ENCODE measurements at regions not wholly inside any gene's neighbourhood (a gene's known extent, or its start where the extent isn't known, plus 50 kb on each side); places are given as distances from the start of the nearest gene placed in this dataset.

DNA sequence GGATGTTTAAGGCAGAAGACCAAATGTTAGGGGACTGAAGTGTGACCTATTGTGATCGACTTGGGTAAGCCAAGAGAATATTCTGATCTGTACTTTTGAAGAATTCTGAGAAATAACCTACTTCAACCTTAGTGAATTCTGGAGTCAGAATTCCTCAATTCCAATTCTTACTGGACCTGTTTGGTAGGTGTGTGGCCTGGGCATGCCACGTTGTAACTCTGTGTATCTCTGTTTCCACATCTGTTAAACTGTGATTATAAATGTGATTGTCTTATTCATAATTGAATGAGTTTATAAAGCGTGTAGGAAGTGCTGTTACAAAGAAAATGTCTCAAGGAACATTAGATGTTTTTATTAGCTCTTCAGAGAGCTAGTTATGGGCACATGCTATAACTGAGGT, 64.5 kb downstream of the TUSC1 start:
- no peak for DNase-seq (ENCODE audit: low read depth)

DNA sequence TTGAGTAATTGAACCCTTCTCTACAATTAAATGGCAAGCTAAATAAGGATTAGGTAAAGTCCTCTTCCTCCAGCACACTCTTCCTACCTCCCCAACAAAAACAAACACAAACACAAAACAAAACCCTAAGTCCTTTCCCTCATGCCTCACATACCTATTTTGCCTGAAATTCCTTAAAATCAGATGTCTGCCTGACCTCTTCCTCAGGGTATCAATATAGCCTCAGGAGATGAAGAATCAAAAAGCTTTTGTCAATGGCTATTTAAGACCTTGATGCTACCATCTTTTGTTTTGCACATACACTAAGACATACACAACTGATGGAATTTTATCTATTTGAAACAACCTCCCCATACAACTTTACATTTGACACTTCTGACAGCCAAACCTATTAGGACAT, 75.1 kb downstream of the TUSC1 start:
- DNase-seq (ENCODE audit: low read depth): no peak

DNA sequence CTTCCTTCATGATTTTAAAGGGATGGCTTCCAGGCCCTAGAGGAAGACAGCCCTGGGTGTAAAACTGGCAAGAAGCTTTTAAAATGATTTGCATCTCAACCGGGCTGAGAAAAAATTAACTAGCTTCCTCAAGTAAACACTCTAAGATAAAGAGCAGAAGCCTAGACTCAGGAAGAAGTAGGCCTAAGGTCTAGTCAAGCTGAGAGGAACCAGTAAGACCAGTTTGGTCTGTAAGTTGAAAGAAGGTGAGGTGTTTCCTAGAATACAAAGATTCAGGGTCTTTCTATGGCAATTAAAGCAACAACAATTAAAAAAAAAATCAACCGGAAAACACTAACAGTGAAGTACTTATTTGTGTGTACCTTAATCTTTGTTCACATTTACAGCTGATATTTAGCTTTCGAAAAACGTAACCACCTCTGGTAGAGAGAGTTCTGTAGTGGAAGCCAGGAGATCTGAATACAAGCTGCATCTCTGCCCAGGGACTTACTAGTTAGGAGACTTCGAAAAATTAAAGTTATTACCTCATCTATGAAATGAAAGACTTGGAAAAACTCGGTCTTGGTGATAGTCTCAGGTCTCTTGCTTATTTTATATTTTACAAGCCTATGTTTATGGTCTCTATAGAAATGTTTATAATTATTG, 75.7 kb downstream of the TUSC1 start:
- DNase-seq (ENCODE audit: low read depth): no peak

DNA sequence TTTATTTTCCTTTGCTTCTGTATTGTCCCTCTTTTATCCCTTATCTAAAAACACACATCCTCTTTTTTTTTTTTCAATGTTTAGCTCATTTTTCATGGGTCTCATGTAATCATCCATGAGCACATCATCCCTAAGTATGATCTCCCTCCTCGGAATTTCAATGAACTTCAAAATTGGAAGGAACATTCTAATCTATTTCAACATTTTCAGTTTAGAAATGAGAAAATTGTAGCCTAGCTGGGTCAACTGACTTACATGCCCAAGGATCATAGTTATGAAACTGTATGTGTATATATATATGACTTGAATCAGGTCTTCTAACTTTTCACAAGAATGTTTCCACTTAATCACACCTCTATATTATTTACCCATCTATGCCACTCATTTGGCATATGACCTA, 77.7 kb downstream of the TUSC1 start:
- DNase-seq (ENCODE audit: low read depth): no peak

DNA sequence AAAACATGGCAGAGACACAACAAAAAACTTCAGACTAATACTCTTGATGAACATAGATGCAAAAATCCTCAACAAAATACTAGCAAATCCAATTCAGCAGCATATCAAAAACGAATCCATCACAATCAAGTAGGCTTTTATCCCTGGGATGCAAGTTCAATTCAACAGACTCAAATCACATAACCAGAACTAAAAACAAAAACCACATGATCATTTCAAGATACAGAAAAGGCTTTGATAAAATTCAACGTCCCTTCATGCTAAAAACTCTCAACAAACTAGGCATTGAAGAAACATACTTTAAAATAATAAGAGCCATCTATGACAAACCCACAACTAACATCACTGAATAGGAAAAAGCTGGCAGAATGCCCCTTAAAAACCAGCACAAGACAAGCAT, 93.6 kb downstream of the TUSC1 start:
- DNase-seq (ENCODE audit: low read depth): no peak

DNA sequence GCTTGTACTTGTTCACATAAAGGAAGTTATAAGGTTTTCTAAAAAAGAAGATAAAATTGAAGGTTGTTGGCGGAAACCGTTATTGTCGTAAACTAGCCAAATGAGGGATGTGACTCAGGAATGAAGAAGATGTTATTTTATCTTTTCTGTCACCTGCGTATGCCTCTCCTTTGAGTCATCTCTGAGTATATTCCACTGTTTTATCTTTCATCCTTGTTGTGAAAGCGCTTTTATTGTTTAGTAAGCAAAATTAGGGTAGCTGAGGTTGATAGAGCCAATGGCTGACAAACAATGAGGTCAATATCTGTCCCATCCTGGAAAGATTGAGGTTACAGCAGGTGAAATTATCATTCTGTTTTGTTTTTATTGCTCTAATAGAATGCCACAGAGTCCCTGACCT, 105.0 kb downstream of the TUSC1 start:
- DNase-seq (ENCODE audit: low read depth): no peak

DNA sequence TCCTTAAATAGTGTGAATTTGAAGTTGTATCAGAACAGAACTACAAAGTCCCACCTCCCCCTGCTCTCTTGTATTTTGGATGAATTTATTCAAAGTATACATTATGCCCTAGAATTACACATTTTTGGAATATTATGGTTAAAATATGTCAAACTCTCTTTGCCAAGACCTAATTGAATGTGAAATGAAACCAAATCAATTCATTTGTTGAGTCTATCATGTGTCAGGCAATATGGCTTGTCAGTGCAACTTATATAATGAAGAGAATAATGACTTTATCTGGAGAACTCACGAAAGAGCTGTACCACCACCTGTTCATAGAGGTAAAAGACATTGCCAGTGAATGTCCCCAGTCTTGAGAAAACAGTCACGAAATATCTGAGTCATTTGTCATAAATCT, 106.8 kb downstream of the TUSC1 start:
- no peak for DNase-seq (ENCODE audit: low read depth)

DNA sequence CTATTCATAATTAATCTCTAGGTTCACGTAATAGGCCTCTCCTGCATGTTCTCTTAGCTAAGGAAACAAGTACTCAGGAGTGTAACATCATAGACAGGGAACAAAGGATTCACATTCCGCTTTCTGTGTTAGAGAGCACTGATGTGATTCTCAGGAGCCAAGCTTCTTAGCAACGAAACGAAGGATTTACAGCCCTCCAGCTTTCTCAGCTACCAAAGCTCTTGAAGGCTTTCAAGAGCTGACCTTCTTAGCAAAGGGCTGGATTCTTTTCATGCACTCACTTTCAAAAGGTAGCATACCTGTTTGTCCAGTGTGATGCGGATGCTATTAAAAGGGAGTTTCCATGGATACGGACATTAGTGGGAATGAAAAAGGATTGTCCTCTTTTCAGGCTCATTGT, 107.4 kb downstream of the TUSC1 start:
- no peak for DNase-seq (ENCODE audit: low read depth)

DNA sequence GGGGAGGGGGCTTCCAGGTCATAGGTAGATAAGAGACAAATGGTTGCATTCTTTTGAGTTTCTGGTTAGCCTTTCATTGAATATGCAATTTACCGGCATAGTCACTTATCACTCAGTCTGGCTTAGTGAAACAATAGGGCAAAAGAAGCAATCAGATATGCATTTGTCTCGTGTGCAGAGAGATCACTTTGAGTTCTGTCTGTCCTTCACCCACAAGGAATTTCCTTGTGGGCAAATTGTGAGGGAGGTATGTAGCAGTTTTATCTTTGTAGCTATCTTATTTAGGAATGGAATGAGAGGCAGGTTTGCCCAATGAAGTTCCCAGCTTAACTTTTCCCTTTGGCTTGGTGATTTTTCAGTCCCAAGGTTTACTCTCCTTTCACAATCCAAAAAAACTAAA, 116.1 kb downstream of the TUSC1 start:
- no peak for DNase-seq (ENCODE audit: low read depth)

DNA sequence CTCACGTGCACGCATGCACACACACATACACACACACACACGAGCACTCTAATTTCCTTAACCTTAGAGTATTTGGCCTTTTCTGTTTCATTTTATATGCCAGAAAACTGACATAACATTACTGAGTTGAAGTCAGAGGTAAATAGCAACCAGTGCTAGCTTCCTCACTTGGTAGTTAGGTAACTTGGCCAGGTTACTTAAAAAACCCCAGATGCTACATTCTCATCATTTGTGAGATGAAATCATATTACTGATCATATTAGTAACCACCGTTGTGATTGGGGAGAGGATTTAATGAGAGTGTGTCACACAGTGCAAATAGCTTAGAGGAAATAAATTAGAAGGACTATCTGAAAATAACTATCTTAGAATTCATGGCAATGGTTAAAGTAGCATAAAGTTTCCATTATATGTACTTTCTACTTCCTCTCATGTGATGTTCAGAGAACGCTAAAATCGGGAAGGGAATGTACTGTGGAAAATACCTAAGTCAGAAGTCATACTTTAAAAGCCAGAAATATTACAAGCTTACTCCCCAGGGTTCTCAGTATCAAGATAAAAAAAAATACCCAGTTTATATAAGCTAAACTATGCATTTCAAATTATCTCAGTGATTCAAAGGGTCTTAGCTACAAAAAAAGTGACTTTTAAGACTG, 120.5 kb downstream of the TUSC1 start:
- DNase-seq (ENCODE audit: low read depth): no peak

DNA sequence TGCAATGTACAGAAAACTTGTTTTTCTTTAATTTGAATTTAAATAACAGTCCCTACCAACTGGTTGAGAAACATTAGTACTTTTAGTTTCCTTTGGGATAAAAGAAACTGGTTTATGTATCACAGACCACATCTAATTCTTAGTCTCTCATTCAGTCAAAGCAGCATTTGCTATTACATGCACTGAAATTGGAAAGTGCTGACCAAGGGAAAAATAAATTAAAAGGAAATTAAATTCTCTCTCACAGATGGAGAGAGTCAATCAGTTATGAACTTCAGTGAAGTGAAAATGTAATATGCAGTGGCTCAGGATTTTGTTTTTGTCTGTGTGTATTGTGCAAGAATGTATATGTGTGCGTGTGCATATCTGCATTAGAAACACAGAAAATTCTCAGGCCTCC, 121.7 kb downstream of the TUSC1 start:
- no peak for DNase-seq (ENCODE audit: low read depth)

DNA sequence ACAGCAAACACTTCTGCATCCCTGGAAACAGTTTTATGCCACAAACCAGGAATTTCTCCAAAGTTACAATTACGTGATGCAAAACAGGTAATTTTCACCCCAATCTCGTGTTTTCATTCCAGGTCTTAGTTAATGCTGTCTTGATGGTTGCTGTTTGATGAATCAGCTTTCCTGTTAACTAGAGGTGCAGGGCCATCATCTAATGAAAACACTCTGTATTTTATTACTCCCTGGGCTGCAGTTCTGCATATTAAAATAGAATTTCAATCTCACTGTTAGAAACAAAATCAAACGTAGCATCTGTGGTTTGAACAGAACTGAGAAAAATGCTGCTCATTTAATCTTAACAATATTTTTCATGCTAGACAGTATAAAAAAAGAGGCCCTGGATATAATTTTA, 129.4 kb downstream of the TUSC1 start:
- no peak for DNase-seq (ENCODE audit: low read depth)

DNA sequence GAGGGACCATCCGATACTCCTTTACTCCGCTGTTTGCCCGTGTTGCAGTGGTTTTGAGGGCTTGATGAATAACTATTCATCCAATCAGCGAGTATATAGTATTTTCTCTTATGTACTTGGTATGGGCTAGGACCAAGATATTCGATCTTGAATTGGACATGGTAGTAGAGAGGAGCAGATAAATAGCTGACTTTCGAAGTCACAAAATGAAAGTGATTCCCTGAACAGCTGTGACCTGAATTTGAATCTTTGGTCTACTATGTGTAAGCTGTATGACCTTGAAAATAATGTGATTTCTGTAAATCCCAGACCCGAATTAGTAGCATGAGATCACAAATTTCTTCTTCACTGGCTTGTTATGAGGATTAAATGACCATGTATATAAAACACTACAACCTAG, 134.4 kb downstream of the TUSC1 start:
- no peak for DNase-seq (ENCODE audit: low read depth)

DNA sequence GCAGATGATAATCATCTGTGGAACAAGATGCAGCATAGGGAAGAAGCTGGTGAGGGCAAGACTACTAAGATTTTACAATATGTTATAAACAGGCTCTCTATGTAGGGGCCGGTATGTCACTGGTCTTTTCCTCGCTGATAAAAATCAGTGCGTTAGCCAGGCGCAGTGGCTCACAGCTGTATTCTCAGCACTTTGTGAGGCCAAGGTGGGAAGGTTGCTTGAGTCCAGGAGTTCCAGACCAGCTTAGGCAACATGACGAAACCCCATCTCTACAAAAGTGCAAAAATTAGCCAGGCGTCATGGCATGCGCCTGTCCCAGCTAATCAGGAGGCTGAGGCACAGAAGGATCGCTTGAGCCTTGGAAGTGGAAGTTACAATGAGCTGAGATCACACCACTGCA, 135.9 kb downstream of the TUSC1 start:
- DNase-seq (ENCODE audit: low read depth): no peak

DNA sequence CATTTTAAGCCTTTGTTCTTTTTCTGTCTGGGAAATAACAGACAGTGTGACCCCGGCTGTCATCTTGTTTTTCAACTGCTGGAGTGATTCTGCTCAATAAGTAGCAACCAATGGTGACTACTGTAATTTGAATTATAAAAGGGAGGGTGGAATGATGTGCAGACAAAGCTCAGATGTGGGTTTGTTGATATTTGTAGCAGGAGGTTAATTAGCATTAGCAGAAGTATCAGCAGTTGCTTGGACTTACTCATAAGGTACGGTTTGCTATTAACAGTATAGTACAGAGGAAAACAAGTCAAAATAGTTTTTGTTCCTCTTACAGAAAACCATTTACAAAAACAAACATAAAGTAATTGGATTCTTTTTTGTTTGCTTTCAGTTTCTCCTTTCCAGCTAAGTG, 140.4 kb downstream of the TUSC1 start:
- DNase-seq (ENCODE audit: low read depth): no peak

DNA sequence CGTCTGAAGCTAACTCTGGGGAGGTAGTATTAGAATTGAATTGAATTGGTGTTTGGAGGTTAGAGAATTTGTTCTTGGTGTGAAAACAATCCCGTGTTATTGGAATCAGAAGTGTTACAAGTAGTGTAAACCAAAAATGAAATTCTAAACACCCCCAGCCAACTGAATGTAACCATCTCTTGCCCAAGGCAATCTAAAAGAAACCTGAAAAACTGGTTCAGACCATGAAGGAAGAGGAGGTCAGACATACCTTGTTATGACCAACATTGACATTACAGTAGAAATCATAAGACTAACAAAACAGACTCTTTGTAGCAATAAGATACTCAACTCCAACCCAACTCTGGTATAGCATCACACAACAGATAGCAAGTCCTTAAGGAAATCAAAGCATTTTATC, 159.0 kb downstream of the TUSC1 start:
- no peak for DNase-seq (ENCODE audit: low read depth)

DNA sequence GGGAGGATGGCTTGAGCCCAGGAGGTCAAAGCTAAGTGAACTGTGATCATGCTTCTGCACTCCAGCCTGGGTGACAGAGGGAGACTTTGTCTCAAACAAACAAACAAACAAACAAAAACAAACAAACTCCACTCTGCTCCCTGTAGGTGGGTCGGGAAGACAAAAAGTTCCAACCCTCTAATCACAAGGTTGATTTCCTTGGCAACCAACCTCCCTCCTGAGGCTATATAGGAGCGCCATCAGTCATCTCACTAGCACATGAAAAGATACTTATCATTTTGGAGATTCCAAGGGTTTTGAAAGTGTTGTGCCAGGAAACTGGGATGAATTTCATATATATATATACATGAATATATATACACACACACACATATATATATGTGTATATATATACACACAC, 160.5 kb downstream of the TUSC1 start:
- no peak for DNase-seq (ENCODE audit: low read depth)

DNA sequence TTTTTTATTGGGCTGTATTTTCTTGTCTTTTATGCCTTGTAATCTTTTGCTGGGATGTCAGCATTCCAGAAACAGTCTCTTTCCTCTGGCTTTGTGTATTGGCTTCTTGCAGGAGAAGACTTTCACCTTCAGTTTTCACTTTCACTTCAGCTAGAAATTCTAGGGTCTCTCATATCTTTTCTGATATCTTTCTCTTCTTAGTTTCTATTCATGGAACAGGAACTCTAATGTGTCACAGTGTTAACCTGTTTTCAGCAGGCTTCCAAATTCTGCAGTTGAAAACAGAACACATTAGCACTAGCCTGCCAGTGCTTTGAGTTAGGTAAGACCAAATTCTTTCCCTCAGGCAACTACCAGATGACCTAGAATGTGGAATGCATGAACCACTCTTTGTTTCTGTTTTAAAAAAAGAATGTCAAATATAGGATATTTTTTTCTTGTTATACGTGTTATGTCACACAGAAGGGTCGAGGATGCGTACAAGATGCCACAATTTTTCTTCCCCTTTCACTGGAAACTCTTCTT, 164.7 kb downstream of the TUSC1 start:
- no peak for DNase-seq (ENCODE audit: low read depth)

DNA sequence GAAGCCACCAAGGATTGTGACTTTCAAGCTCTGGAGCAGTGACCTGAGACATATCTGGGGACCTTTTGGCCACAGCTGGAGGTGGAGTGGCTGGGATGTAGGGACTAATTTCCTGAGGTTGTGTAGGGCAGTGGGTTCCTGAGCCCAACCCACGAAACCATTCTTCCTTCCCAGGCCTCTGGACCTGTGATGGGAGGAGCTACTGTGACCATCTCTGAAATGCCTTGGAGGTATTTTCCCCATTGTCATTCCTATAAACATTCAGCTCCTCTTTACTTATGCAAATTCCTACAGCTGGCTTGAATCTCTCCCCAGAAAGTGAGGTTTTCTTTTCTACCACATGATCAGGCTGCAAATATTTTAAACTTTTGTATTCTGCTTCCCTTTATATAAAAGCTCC, 172.6 kb downstream of the TUSC1 start:
- DNase-seq (ENCODE audit: low read depth): no peak

DNA sequence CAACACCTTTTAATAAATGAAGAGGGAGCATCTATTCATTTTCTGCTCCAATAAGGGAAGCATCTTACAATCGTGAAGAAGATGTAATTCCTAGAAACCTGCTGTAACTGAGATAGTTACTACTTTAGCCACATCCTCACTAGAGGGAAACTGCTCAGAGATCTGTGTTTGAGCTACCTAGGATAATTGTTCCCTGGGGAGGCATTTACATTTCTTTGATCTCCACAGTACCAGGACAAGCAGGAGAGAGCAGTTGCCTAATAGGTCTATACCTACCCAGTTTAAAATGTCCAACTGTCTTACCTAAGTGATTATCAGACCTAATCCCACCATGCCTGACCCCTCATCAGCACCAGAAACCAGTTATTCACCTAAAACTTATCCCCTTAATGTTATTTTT, 196.9 kb downstream of the TUSC1 start:
- no peak for DNase-seq (ENCODE audit: low read depth)

DNA sequence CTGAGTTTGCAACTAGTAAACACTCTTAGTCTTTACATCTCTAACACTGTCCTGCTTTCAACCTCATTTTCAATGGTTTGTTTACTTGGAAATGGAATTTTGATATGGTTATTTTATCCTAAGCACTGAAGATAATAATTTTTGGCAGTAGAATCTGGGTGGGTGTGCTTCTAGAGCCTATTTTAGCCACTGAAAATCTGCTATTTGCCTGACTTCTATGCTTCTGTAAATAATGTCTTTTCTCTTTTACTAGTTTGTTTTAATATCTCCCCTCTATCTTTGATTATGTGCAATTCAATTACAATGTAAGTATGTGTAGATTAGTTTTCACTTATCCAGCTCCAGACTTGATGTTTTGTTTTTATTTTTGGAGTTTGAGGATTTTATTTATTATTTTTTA, 197.5 kb downstream of the TUSC1 start:
- no peak for DNase-seq (ENCODE audit: low read depth)

DNA sequence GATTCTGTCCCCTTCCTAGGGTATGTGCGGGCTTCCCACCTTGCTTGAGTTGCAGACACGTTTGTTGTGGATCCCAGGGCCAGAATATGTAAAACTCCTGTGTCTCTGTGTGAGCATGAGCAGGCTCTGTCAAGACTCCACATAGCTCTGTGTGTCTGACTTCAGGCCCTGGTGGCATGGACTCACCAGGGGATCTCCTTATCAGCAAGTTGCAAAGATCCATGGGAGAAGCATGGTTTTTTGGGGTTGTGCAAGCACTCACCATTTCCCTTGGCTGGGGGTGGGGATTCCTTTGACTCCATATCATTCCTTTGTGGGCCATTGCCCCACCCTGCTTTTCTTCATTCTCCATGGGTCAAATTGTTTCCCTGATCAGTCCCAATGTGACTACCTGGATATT, 205.6 kb downstream of the TUSC1 start:
- no peak for DNase-seq (ENCODE audit: low read depth)

DNA sequence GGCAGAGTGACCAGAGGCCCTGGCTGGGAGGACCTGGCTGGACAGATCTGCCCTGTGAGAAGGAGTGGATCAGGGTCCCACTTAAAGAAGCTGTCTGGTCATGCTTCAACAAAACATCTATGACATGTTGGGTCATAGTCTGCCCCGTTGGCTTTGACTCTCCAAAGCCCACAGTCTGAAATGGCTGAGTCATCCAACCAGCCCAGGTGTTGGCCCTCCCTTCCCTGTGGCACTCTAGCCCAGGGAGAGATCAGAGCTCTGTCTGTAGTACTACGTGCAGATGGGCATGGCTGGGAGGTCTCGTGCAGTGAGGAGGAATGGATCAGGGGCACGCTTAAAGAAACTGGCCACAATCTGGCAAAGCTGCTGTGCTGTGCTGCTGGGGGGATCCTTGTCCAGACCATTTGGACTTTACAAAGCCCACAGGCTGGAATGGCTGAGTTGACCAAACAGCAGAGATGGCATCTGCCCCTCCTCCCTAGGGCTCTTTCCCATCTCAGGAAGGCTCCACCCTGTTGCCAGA, 206.1 kb downstream of the TUSC1 start:
- no peak for DNase-seq (ENCODE audit: low read depth)

DNA sequence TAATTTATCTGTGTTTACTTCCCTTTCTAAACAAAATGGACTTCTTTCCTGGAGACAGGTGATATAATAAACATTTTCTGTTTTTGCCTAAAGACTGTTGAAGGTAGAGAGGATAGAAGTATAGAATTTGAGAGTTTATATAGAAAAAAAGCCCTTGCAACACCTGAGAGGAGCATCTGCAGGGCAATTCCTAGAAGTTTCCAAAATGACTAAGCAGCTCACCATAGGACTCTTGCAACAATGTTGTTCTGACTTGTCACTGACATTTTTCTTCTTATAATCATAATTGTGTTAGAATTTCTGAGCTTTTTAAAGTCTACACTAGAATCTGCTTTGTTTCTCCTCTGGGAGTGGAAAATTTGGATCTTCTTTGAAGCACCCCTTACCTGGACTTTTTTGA, 216.8 kb downstream of the TUSC1 start:
- DNase-seq (ENCODE audit: low read depth): no peak
